Keratinocyte (primary cell): ENCODE measurements at regions not wholly inside any gene's neighbourhood (a gene's known extent, or its start where the extent isn't known, plus 50 kb on each side); places are given as distances from the start of the nearest gene placed in this dataset.

Source experiments
- DNase-seq: peaks from one replicate; pipeline ENCODE4 v3.0.0-alpha.2; 2011; ENCODE audit warnings: low read depth, missing footprints, low spot score
- FAIRE-seq: peaks from 2 replicates; lab custom pipeline; 2011; peaks lifted over from hg19 to GRCh38; lab: Jason Lieb, UNC
- H2AFZ ChIP-seq: 2 replicates; pipeline ENCODE4 v1.6.0; 2012; ENCODE audit warnings: low read length, control low read depth, inconsistent platforms; ENCODE audit not compliant: control insufficient read depth
- H3K27ac ChIP-seq: 2 replicates; pipeline ENCODE4 v1.5.1; 2011; ENCODE audit warnings: low read length; ENCODE audit not compliant: control insufficient read depth, insufficient read depth
- H3K27me3 ChIP-seq: 3 replicates; pipeline ENCODE4 v1.6.0; 2011; ENCODE audit warnings: low read length; ENCODE audit not compliant: control insufficient read depth, insufficient read depth; ENCODE audit errors: extremely low read depth
- H3K36me3 ChIP-seq, 2 experiments: 2 replicates in 1 of 2; 3 replicates in 1 of 2; pipeline ENCODE4 v1.5.1; 2011; ENCODE audit warnings: low read length in 2 of 2, mild to moderate bottlenecking in 1 of 2; ENCODE audit not compliant: control insufficient read depth in 2 of 2, insufficient read depth in 2 of 2; ENCODE audit errors: extremely low read depth in 1 of 2
- H3K4me1 ChIP-seq: 3 replicates; pipeline ENCODE4 v1.5.1; 2011; ENCODE audit warnings: low read length; ENCODE audit not compliant: control insufficient read depth, insufficient read depth; ENCODE audit errors: extremely low read depth
- H3K4me2 ChIP-seq: 3 replicates; pipeline ENCODE4 v1.6.0; 2011; ENCODE audit warnings: low read depth, low read length; ENCODE audit not compliant: control insufficient read depth, insufficient read depth; ENCODE audit errors: extremely low read depth
- H3K4me3 ChIP-seq, 3 experiments: fragments of 200-600 bp in 1 of 3; sonication (generic) in 1 of 3; 2 replicates in 2 of 3; 3 replicates in 1 of 3; pipeline ENCODE4 v1.5.1; 2011 to 2016; ENCODE audit warnings: low read length in 3 of 3, mild to moderate bottlenecking in 3 of 3, control low read depth in 2 of 3, inconsistent platforms in 1 of 3, low read depth in 1 of 3, mixed read lengths in 1 of 3, mixed run types in 1 of 3, moderate library complexity in 1 of 3; ENCODE audit not compliant: control insufficient read depth in 2 of 3, insufficient read depth in 2 of 3; ENCODE audit errors: extremely low read depth in 1 of 3
- H3K79me2 ChIP-seq: 2 replicates; pipeline ENCODE4 v1.6.0; 2012; ENCODE audit warnings: low read length; ENCODE audit not compliant: control insufficient read depth, insufficient read depth
- H3K9ac ChIP-seq: 3 replicates; pipeline ENCODE4 v1.6.0; 2011; ENCODE audit warnings: low read length; ENCODE audit not compliant: control insufficient read depth, insufficient read depth; ENCODE audit errors: extremely low read depth
- H3K9me1 ChIP-seq: 3 replicates; pipeline ENCODE4 v1.6.0; 2011; ENCODE audit warnings: low read length; ENCODE audit not compliant: control insufficient read depth, insufficient read depth; ENCODE audit errors: extremely low read depth
- H3K9me3 ChIP-seq: 2 replicates; pipeline ENCODE4 v1.5.1; 2012; ENCODE audit warnings: low read depth, low read length; ENCODE audit not compliant: control insufficient read depth
- H4K20me1 ChIP-seq: 3 replicates; pipeline ENCODE4 v1.6.0; 2011; ENCODE audit warnings: low read length; ENCODE audit not compliant: control insufficient read depth, insufficient read depth; ENCODE audit errors: extremely low read depth
- EZH2 ChIP-seq: IDR thresholded peaks from one replicate; pipeline ENCODE4 v1.6.1; 2012; ENCODE audit warnings: inconsistent platforms, mild to moderate bottlenecking, low read length, moderate library complexity
- dilution Hi-C: fragments of 300-500 bp; cut with MboI; formaldehyde crosslinking; loops from one replicate; pipeline ENCODE4 v1.7.0; 2020; ENCODE audit warnings: low sequenced_read_pairs; ENCODE audit not compliant: extremely low pct_ligation_motif_present
- TF ChIP-seq, protein P1 (sequence below), 3 experiments: IDR thresholded peaks in 1 of 3; conservative IDR thresholded peaks in 1 of 3; optimal IDR thresholded peaks in 1 of 3; 2 replicates in 2 of 3; 3 replicates in 1 of 3; pipeline versions ENCODE3 to v1.5.1; 2011; ENCODE audit warnings: low read length in 3 of 3, mild to moderate bottlenecking in 3 of 3, moderate library complexity in 2 of 3, control low read depth in 1 of 3, inconsistent platforms in 1 of 3; ENCODE audit not compliant: insufficient read depth in 2 of 3; ENCODE audit errors: extremely low read depth in 1 of 3

DNA sequence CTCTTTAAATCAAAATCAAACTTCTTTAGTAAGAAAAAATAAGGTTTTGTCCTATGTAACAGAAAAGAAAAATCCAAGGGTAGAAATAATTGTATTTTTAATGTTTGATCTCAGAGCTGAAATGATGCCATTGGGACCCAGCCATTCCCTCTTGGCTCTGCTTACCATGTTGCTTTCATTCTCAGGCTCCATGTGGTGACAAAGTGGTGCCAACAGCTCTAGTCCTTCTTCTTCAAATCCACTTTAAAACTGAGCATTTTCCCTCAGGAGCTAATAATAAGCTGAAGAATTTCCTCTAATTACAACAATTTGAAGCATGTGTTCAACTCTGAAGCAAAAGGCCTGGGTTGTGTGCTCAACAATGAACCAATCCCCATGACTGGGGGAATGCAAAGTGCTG, 327.9 kb downstream of the EN1 start:
- dilution Hi-C loops = no loop called here
- TF ChIP-seq, protein P1, sequence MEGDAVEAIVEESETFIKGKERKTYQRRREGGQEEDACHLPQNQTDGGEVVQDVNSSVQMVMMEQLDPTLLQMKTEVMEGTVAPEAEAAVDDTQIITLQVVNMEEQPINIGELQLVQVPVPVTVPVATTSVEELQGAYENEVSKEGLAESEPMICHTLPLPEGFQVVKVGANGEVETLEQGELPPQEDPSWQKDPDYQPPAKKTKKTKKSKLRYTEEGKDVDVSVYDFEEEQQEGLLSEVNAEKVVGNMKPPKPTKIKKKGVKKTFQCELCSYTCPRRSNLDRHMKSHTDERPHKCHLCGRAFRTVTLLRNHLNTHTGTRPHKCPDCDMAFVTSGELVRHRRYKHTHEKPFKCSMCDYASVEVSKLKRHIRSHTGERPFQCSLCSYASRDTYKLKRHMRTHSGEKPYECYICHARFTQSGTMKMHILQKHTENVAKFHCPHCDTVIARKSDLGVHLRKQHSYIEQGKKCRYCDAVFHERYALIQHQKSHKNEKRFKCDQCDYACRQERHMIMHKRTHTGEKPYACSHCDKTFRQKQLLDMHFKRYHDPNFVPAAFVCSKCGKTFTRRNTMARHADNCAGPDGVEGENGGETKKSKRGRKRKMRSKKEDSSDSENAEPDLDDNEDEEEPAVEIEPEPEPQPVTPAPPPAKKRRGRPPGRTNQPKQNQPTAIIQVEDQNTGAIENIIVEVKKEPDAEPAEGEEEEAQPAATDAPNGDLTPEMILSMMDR (optimal IDR thresholded peaks at IDR 0.05 in 1 of 3, IDR thresholded peaks at IDR 0.05 in 1 of 3, conservative IDR thresholded peaks at IDR 0.05 in 1 of 3; ENCODE audit: extremely low read depth in 1 of 3, insufficient read depth in 2 of 3, low read length in 3 of 3) = no peak
- FAIRE-seq = no peak

DNA sequence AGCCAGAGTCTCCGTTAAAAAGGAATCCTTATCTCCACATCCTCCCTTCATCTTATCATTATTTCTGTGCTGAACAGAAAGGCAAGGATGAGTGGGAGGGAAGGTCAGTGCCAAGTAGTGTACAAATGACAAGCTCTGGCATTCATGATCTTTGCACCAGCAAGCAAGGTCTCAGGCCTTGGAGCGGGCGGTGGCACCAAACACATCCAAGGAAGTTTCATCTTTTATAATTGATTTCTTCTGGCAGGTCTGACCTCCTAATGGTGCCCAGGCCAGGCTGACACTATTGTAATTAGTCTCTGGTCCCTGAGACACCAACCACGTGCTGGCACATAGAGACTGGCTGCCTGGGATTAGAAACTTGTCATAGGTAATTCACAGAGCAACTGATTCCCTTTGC, 336.6 kb downstream of the EN1 start:
- Histone ChIP-seq H3K9me1 (no peaks in the 10 kb centered on the region), H2AFZ (no peak overlapping the region), H3K4me1 (no peaks in the 10 kb centered on the region), H3K36me3 (no peaks in the 10 kb centered on the region), H3K4me2 (no peak overlapping the region), H3K9ac (no peak overlapping the region), H3K9me3 (peaks cover 4% of the 10 kb centered on the region), H3K27me3 (peaks cover 7% of the 10 kb centered on the region), H4K20me1 (no peaks in the 10 kb centered on the region), H3K27ac (no peak overlapping the region), H3K79me2 (no peaks in the 10 kb centered on the region), H3K4me3 (no peak overlapping the region)
- dilution Hi-C loops = no loop called here
- TF ChIP-seq EZH2 = no peak
- TF ChIP-seq, protein P1 (optimal IDR thresholded peaks at IDR 0.05 in 1 of 3, IDR thresholded peaks at IDR 0.05 in 1 of 3, conservative IDR thresholded peaks at IDR 0.05 in 1 of 3; ENCODE audit: extremely low read depth in 1 of 3, insufficient read depth in 2 of 3, low read length in 3 of 3) = no peak
- FAIRE-seq (no peak), DNase-seq (no peak)

More for the DNA sequence above, 327.9 kb downstream of the EN1 start:
- H3K9me3 ChIP-seq = peaks cover 8% of the 10 kb centered on the region
- no peaks in the 10 kb centered on the region for H3K9me1 ChIP-seq
- no peaks in the 10 kb centered on the region for H3K4me1 ChIP-seq
- no peaks in the 10 kb centered on the region for H4K20me1 ChIP-seq
- H3K4me3 ChIP-seq = no peak overlapping the region
- H3K9ac ChIP-seq = no peak overlapping the region
- H3K27me3 ChIP-seq = no peaks in the 10 kb centered on the region
- no peaks in the 10 kb centered on the region for H3K36me3 ChIP-seq
- DNase-seq = no peak
- no peaks in the 10 kb centered on the region for H3K79me2 ChIP-seq
- H2AFZ ChIP-seq = no peak overlapping the region
- H3K4me2 ChIP-seq = no peak overlapping the region
- no peak overlapping the region for H3K27ac ChIP-seq
